SK-N-SH (cell line): ENCODE measurements at regions not wholly inside any gene's neighbourhood (a gene's known extent, or its start where the extent isn't known, plus 50 kb on each side); places are given as distances from the start of the nearest gene placed in this dataset.
"Not testable (repeated sequence)": the region's sequence is repeated elsewhere in the genome, so short reads cannot be mapped to it uniquely, and the experiment has no call there.

Experiments
- CTCF ChIP-seq: fragments of 200-600 bp; sonication (generic); IDR thresholded peaks from 2 replicates; pipeline ENCODE4 v1.6.1; 2017; ENCODE audit warnings: antibody characterized with exemption, mild to moderate bottlenecking, moderate library complexity
- EP300 ChIP-seq, 2 experiments: IDR thresholded peaks; 2 replicates each; pipeline versions ENCODE4 v1.4.0 to v1.6.1; 2012; ENCODE audit warnings: borderline replicate concordance in 1 of 2, low read depth in 1 of 2, low read length in 1 of 2
- EZH2phosphoT487 ChIP-seq: fragments of 200-600 bp; sonication (generic); IDR thresholded peaks from 2 replicates; pipeline ENCODE4 v1.6.1; 2017; ENCODE audit warnings: low read depth, mixed run types, mild to moderate bottlenecking, antibody characterized with exemption, moderate library complexity, borderline replicate concordance
- FOXJ3 ChIP-seq: sonication (generic); formaldehyde crosslinking; IDR thresholded peaks from 2 replicates; pipeline ENCODE4 v1.5.1; 2020; ENCODE audit warnings: mild to moderate bottlenecking, missing genetic modification reagents
- REST ChIP-seq: IDR thresholded peaks from 2 replicates; pipeline ENCODE4 v1.6.1; 2012; ENCODE audit warnings: mild to moderate bottlenecking, low read depth, low read length, moderate library complexity

GRCh38 chr11:49389149-49389548, 180.7 kb upstream of the FOLH1 start:
- TF ChIP-seq CTCF; FOXJ3 (CRISPR knock-in tag); EZH2phosphoT487; REST; EP300 (IDR thresholded peaks at IDR 0.05; ENCODE audit: borderline replicate concordance in 1 of 2, low read depth in 1 of 2, low read length in 1 of 2): not testable (repeated sequence)
